SK-N-SH (cell line): ENCODE measurements at regions not wholly inside any gene's neighbourhood (a gene's known extent, or its start where the extent isn't known, plus 50 kb on each side); places are given as distances from the start of the nearest gene placed in this dataset.

Source experiments
- CTCF ChIA-PET: fragments of 300-600, 350-600 bp; formaldehyde crosslinking; extraction: SDS; loops from one replicate; lab custom pipeline; 2021; lab: Yijun Ruan, JAX
- POLR2A ChIA-PET: fragments of 350-600 bp; sonication (Branson Sonifier 250); formaldehyde crosslinking; extraction: SDS; loops from one replicate; lab custom pipeline; 2020; ENCODE audit warnings: antibody characterized with exemption, inconsistent platforms; lab: Yijun Ruan, JAX
- DNase-seq: peaks from one replicate; pipeline ENCODE4 v3.0.0; 2012
- H2AFZ ChIP-seq: fragments of 200-600 bp; sonication (generic); 2 replicates; pipeline ENCODE4 v1.8.1; 2016; ENCODE audit warnings: antibody characterized with exemption, mild to moderate bottlenecking, low read depth
- H3F3A ChIP-seq: fragments of 200-600 bp; sonication (generic); replicated peaks from 2 replicates; pipeline ENCODE3; 2016; ENCODE audit warnings: antibody characterized with exemption, mild to moderate bottlenecking; ENCODE audit not compliant: insufficient read depth
- H3K27ac ChIP-seq, 2 experiments: fragments of 200-500 bp in 1 of 2; fragments of 200-600 bp in 1 of 2; sonication (Bioruptor generic) in 1 of 2; sonication (generic), shearing (Covaris generic) in 1 of 2; 2 replicates each; pipeline versions ENCODE4 v1.5.1 to v1.6.1; 2014 to 2016; ENCODE audit warnings: low read depth in 2 of 2, inconsistent platforms in 1 of 2, low read length in 1 of 2, mild to moderate bottlenecking in 1 of 2, mixed read lengths in 1 of 2
- H3K27me3 ChIP-seq: fragments of 200-600 bp; sonication (generic), shearing (Covaris generic); 2 replicates; pipeline ENCODE4 v1.6.1; 2016; ENCODE audit warnings: mixed run types; ENCODE audit not compliant: insufficient read depth
- H3K36me3 ChIP-seq, 2 experiments: fragments of 200-500 bp in 1 of 2; fragments of 200-600 bp in 1 of 2; sonication (Bioruptor generic) in 1 of 2; sonication (generic) in 1 of 2; replicated peaks in 1 of 2; 2 replicates each; pipeline versions ENCODE3 to v1.5.1; 2014 to 2016; ENCODE audit warnings: low read length in 1 of 2, mild to moderate bottlenecking in 1 of 2; ENCODE audit not compliant: insufficient read depth in 2 of 2, control insufficient read depth in 1 of 2
- H3K4me1 ChIP-seq, 2 experiments: fragments of 200-500 bp in 1 of 2; fragments of 200-600 bp in 1 of 2; sonication (Bioruptor generic) in 1 of 2; sonication (generic), shearing (Covaris generic) in 1 of 2; 2 replicates each; pipeline versions ENCODE4 v1.5.1 to v1.6.1; 2014 to 2016; ENCODE audit warnings: low read depth in 1 of 2, low read length in 1 of 2, mixed run types in 1 of 2; ENCODE audit not compliant: insufficient read depth in 2 of 2, control insufficient read depth in 1 of 2
- H3K4me2 ChIP-seq: fragments of 200-600 bp; sonication (generic), shearing (Covaris generic); 2 replicates; pipeline ENCODE4 v1.6.1; 2017; ENCODE audit warnings: mixed run types
- H3K4me3 ChIP-seq, 2 experiments: fragments of 200-500 bp in 1 of 2; fragments of 200-600 bp in 1 of 2; sonication (Bioruptor generic) in 1 of 2; sonication (generic), shearing (Covaris generic) in 1 of 2; 2 replicates each; pipeline versions ENCODE4 v1.5.1 to v1.8.1; 2014 to 2016; ENCODE audit warnings: low read depth in 2 of 2, inconsistent platforms in 1 of 2, low read length in 1 of 2, mild to moderate bottlenecking in 1 of 2, mixed read lengths in 1 of 2, moderate library complexity in 1 of 2
- H3K79me2 ChIP-seq: fragments of 200-600 bp; sonication (generic); 2 replicates; pipeline ENCODE4 v1.8.1; 2017; ENCODE audit warnings: mild to moderate bottlenecking; ENCODE audit not compliant: insufficient read depth
- H3K9ac ChIP-seq: fragments of 200-600 bp; sonication (generic); 2 replicates; pipeline ENCODE4 v1.6.1; 2017; ENCODE audit warnings: mixed run types
- H3K9me2 ChIP-seq: fragments of 200-600 bp; sonication (generic); 2 replicates; pipeline ENCODE4 v1.6.1; 2017; ENCODE audit warnings: mixed run types
- H3K9me3 ChIP-seq: fragments of 200-600 bp; sonication (generic); 2 replicates; pipeline ENCODE4 v1.6.1; 2017; ENCODE audit warnings: mixed run types, mild to moderate bottlenecking, moderate library complexity
- H4K20me1 ChIP-seq: fragments of 200-600 bp; sonication (generic); 2 replicates; pipeline ENCODE4 v1.6.1; 2017; ENCODE audit warnings: mild to moderate bottlenecking, mixed run types; ENCODE audit not compliant: insufficient read depth
- EP300 ChIP-seq, 2 experiments: IDR thresholded peaks; 2 replicates each; pipeline versions ENCODE4 v1.4.0 to v1.6.1; 2012; ENCODE audit warnings: borderline replicate concordance in 1 of 2, low read depth in 1 of 2, low read length in 1 of 2
- GATA2 ChIP-seq: sonication (generic); formaldehyde crosslinking; IDR thresholded peaks from 2 replicates; pipeline ENCODE4 v1.5.0; 2020; ENCODE audit warnings: mild to moderate bottlenecking, missing genetic modification reagents
- JUND ChIP-seq: IDR thresholded peaks from 2 replicates; pipeline ENCODE4 v1.4.0; 2012
- MXI1 ChIP-seq: IDR thresholded peaks from 2 replicates; pipeline ENCODE4 v1.6.1; 2012; ENCODE audit warnings: mild to moderate bottlenecking, low read depth, low read length, improper control_type of control experiment
- RAD21 ChIP-seq: IDR thresholded peaks from 2 replicates; pipeline ENCODE4 v1.6.1; 2012; ENCODE audit warnings: mild to moderate bottlenecking, low read length
- RFX5 ChIP-seq: IDR thresholded peaks from 2 replicates; pipeline ENCODE4 v1.6.1; 2012; ENCODE audit warnings: mild to moderate bottlenecking, improper control_type of control experiment, low read length
- RXRA ChIP-seq: IDR thresholded peaks from 2 replicates; pipeline ENCODE4 v1.4.0; 2012; ENCODE audit warnings: low read depth, mild to moderate bottlenecking, borderline replicate concordance
- TCF12 ChIP-seq: IDR thresholded peaks from 2 replicates; pipeline ENCODE4 v1.4.0; 2012
- WGBS: methylation state at CpG from one replicate; pipeline ENCODE4 v1.1.6; 2017; ENCODE audit warnings: low lambda C conversion rate; 5-methylcytosine and 5-hydroxymethylcytosine counted together
- TF ChIP-seq, protein P1 (sequence below): fragments of 150-350 bp; IDR thresholded peaks from 2 replicates; pipeline ENCODE4 v1.6.1; 2016; ENCODE audit warnings: mild to moderate bottlenecking, low read depth, low read length
- TF ChIP-seq, protein P2 (sequence below): fragments of 200-600 bp; sonication (generic); IDR thresholded peaks from 2 replicates; pipeline ENCODE4 v1.6.1; 2017; ENCODE audit warnings: antibody characterized with exemption, mild to moderate bottlenecking, moderate library complexity

DNA sequence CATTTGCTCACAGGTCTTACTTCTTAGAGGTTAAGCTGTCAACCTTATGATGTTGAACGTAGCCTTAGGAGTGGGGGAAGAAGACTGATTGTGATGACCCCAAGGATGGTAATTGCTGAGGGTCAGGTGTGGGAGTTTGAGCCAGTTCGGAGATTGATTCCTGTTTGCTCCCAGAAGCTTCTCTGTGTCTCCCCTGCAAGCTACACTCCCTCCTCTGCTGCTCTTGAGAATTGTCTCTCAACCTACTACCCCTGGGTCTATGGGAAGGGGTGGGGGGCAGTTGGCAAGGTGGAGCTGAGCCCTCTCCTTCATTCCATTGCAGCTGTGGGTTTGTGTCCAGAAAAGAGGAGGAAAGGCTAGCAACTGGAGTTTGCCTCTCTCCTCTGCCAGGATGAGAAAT lies 113.8 kb downstream of the PLEKHG1 start:
- no peak overlapping the region for H3K4me3 ChIP-seq
- peaks cover 4% of the 10 kb centered on the region; the same call in 1 of the 2 replicates for H3K27me3 ChIP-seq

DNA sequence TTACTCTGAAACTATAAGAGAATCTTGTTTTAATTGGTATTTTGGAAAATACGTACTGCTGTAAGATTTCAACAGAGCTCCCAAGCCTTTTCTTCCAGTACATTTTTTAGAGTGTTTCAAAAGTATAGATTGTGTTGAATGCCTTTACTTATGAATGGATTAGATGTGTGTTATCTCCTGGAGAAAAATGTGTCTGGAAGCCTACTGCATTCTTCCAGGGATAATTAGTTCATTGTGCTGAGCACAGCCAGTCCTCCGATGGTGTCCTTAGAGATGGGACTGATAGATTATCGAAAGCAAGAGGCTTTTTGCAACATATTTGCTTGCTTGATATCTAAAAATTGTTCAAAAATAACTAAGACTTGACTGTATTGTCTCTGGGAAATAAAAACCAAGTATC lies 114.2 kb downstream of the PLEKHG1 start:
- DNase-seq, result no peak
- H3K4me2 ChIP-seq, result no peak overlapping the region
- H3K9me2 ChIP-seq, result no peaks in the 10 kb centered on the region
- no peak overlapping the region for H3K4me3 ChIP-seq
- H4K20me1 ChIP-seq, result no peaks in the 10 kb centered on the region
- no peaks in the 10 kb centered on the region for H3K4me1 ChIP-seq
- no peak overlapping the region for H3K9ac ChIP-seq
- no peak overlapping the region for H2AFZ ChIP-seq
- WGBS, result 9% methylated on average over 3 of the region's 3 CpGs
- H3K9me3 ChIP-seq, result no peaks in the 10 kb centered on the region
- H3K36me3 ChIP-seq, result no peaks in the 10 kb centered on the region
- TF ChIP-seq JUND (no peak), RAD21 (no peak), MXI1 (no peak), RXRA (no peak), RFX5 (no peak), GATA2 (CRISPR knock-in tag) (no peak), EP300 (IDR thresholded peaks at IDR 0.05; ENCODE audit: borderline replicate concordance in 1 of 2, low read depth in 1 of 2, low read length in 1 of 2) (no peak)
- TF ChIP-seq, protein P1, sequence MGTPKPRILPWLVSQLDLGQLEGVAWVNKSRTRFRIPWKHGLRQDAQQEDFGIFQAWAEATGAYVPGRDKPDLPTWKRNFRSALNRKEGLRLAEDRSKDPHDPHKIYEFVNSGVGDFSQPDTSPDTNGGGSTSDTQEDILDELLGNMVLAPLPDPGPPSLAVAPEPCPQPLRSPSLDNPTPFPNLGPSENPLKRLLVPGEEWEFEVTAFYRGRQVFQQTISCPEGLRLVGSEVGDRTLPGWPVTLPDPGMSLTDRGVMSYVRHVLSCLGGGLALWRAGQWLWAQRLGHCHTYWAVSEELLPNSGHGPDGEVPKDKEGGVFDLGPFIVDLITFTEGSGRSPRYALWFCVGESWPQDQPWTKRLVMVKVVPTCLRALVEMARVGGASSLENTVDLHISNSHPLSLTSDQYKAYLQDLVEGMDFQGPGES, result no peak
- TF ChIP-seq, all 33 proteins: peak for 0
- Histone ChIP-seq H3K79me2 (no peaks in the 10 kb centered on the region), H3F3A (no peaks in the 10 kb centered on the region), H3K27me3 (peaks cover 4% of the 10 kb centered on the region; the same call in 1 of the 2 replicates), H3K27ac (no peak overlapping the region)
- ChIA-PET CTCF (no interaction called here), POLR2A (no interaction called here)

More for the DNA sequence above, 113.8 kb downstream of the PLEKHG1 start:
- no peaks in the 10 kb centered on the region for H3F3A ChIP-seq
- H3K4me1 ChIP-seq, result no peaks in the 10 kb centered on the region
- H3K36me3 ChIP-seq, result no peaks in the 10 kb centered on the region
- H2AFZ ChIP-seq, result no peak overlapping the region
- ChIA-PET CTCF (no interaction called here), POLR2A (no interaction called here)
- TF ChIP-seq TCF12 (no peak), RFX5 (no peak)
- TF ChIP-seq, protein P2, sequence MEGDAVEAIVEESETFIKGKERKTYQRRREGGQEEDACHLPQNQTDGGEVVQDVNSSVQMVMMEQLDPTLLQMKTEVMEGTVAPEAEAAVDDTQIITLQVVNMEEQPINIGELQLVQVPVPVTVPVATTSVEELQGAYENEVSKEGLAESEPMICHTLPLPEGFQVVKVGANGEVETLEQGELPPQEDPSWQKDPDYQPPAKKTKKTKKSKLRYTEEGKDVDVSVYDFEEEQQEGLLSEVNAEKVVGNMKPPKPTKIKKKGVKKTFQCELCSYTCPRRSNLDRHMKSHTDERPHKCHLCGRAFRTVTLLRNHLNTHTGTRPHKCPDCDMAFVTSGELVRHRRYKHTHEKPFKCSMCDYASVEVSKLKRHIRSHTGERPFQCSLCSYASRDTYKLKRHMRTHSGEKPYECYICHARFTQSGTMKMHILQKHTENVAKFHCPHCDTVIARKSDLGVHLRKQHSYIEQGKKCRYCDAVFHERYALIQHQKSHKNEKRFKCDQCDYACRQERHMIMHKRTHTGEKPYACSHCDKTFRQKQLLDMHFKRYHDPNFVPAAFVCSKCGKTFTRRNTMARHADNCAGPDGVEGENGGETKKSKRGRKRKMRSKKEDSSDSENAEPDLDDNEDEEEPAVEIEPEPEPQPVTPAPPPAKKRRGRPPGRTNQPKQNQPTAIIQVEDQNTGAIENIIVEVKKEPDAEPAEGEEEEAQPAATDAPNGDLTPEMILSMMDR, result no peak
- no peaks in the 10 kb centered on the region for H3K79me2 ChIP-seq
- no peaks in the 10 kb centered on the region for H3K9me2 ChIP-seq
- no peak overlapping the region for H3K4me2 ChIP-seq
- H3K9ac ChIP-seq, result no peak overlapping the region
- H3K27ac ChIP-seq, result no peak overlapping the region
- no peaks in the 10 kb centered on the region for H4K20me1 ChIP-seq
- DNase-seq, result no peak
- 11% methylated on average over 2 of the region's 2 CpGs for WGBS
- H3K9me3 ChIP-seq, result no peaks in the 10 kb centered on the region
